ENCODE measurements at regions not wholly inside any gene's neighbourhood (a gene's known extent, or its start where the extent isn't known, plus 50 kb on each side); places are given as distances from the start of the nearest gene placed in this dataset.
A peak's percentile ranks its signal among the peaks of the same experiment; 100 is the strongest.

GRCh38 chr1:82867781-82868180 is 1067.0 kb downstream of the ADGRL2 start:
- no peak for DNase-seq

- no peak for DNase-seq
Observed at GRCh38 chr1:82861749-82862148, 1061.0 kb downstream of the ADGRL2 start.

- DNase-seq: no peak
Observed at GRCh38 chr1:82858031-82858430, 1057.3 kb downstream of the ADGRL2 start.

- DNase-seq: peak; percentile 52
Observed at GRCh38 chr1:82849460-82849859, 1048.7 kb downstream of the ADGRL2 start.

- DNase-seq: no peak
Observed at GRCh38 chr1:82848043-82848442, 1047.3 kb downstream of the ADGRL2 start.

- peak; percentile 40 for DNase-seq
Observed at GRCh38 chr1:82845866-82846265, 1045.1 kb downstream of the ADGRL2 start.

GRCh38 chr1:82844911-82845827 is 1044.4 kb downstream of the ADGRL2 start:
- DNase-seq: peak; percentile 20

- no peak for DNase-seq
Observed at GRCh38 chr1:82844447-82844846, 1043.7 kb downstream of the ADGRL2 start.

- DNase-seq: no peak
Observed at GRCh38 chr1:82843876-82844275, 1043.1 kb downstream of the ADGRL2 start.

- DNase-seq: no peak
Observed at GRCh38 chr1:82840192-82840591, 1039.5 kb downstream of the ADGRL2 start.

GRCh38 chr1:82837766-82838465 is 1037.2 kb downstream of the ADGRL2 start:
- peak; percentile 9 for DNase-seq

GRCh38 chr1:82836973-82837680 is 1036.4 kb downstream of the ADGRL2 start:
- DNase-seq: peak; percentile 18

- DNase-seq: peak; percentile 71
Observed at GRCh38 chr1:82836213-82836972, 1035.7 kb downstream of the ADGRL2 start.

- no peak for DNase-seq
Observed at GRCh38 chr1:82830690-82831380, 1030.1 kb downstream of the ADGRL2 start.

- DNase-seq: no peak
Observed at GRCh38 chr1:82829527-82829926, 1028.8 kb downstream of the ADGRL2 start.

- no peak for DNase-seq
Observed at GRCh38 chr1:82823876-82824275, 1023.1 kb downstream of the ADGRL2 start.

GRCh38 chr1:82820816-82821215 is 1020.1 kb downstream of the ADGRL2 start:
- DNase-seq: no peak

- DNase-seq: no peak
Observed at GRCh38 chr1:82819234-82819633, 1018.5 kb downstream of the ADGRL2 start.

GRCh38 chr1:82818586-82818985 is 1017.9 kb downstream of the ADGRL2 start:
- DNase-seq: no peak

GRCh38 chr1:82813386-82813785 is 1012.7 kb downstream of the ADGRL2 start:
- DNase-seq: no peak

- no peak for DNase-seq
Observed at GRCh38 chr1:82810601-82811000, 1009.9 kb downstream of the ADGRL2 start.

GRCh38 chr1:82807563-82807962 is 1006.8 kb downstream of the ADGRL2 start:
- DNase-seq: no peak
